Breast epithelium (tissue), 3 donors: ENCODE measurements at regions not wholly inside any gene's neighbourhood (a gene's known extent, or its start where the extent isn't known, plus 50 kb on each side); places are given as distances from the start of the nearest gene placed in this dataset.

Source experiments
- CTCF ChIP-seq, 3 donors: fragments of 450-650 bp; IDR thresholded peaks; one replicate each; pipeline ENCODE4 v1.5.1; 2016 to 2017; ENCODE audit warnings: antibody characterized with exemption in 3 of 3, mild to moderate bottlenecking in 3 of 3, moderate library complexity in 3 of 3
- POLR2A ChIP-seq: fragments of 450-650 bp; IDR thresholded peaks from one replicate; pipeline ENCODE4 v1.6.1; 2016; ENCODE audit warnings: antibody characterized with exemption, mild to moderate bottlenecking, moderate library complexity

- TF ChIP-seq POLR2A, result no peak
- TF ChIP-seq CTCF (IDR thresholded peaks at IDR 0.05), result no peak
Measured at GRCh38 chr12:46571608-46572007, 199.0 kb upstream of the SLC38A2 start.
